ENCODE measurements at regions not wholly inside any gene's neighbourhood (a gene's known extent, or its start where the extent isn't known, plus 50 kb on each side); places are given as distances from the start of the nearest gene placed in this dataset.

- DNase-seq: no peak
Measured at GRCh38 chr14:62378057-62378456, 615.8 kb downstream of the SNAPC1 start.

GRCh38 chr14:62381311-62382070, 619.3 kb downstream of the SNAPC1 start:
- DNase-seq: no peak

GRCh38 chr14:62409169-62409568, 636.1 kb downstream of the KCNH5 start:
- no peak for DNase-seq

GRCh38 chr14:62409626-62410300, 635.5 kb downstream of the KCNH5 start:
- peak in 1 of 3 donors; percentile 29 for DNase-seq

- DNase-seq: no peak
Measured at GRCh38 chr14:62420847-62421246, 624.4 kb downstream of the KCNH5 start.

- DNase-seq: peak in 1 of 3 donors; percentile 31
Measured at GRCh38 chr14:62428429-62429203, 616.6 kb downstream of the KCNH5 start.

GRCh38 chr14:62429683-62430082, 615.6 kb downstream of the KCNH5 start:
- DNase-seq: no peak

GRCh38 chr14:62431496-62431895, 613.8 kb downstream of the KCNH5 start:
- DNase-seq: no peak

- DNase-seq: no peak
Measured at GRCh38 chr14:62432955-62433354, 612.3 kb downstream of the KCNH5 start.

- no peak for DNase-seq
Measured at GRCh38 chr14:62436261-62436660, 609.0 kb downstream of the KCNH5 start.

GRCh38 chr14:62439210-62439609, 606.0 kb downstream of the KCNH5 start:
- no peak for DNase-seq

GRCh38 chr14:62443796-62444195, 601.5 kb downstream of the KCNH5 start:
- peak in 1 of 3 donors; percentile 40 for DNase-seq

- no peak for DNase-seq
Measured at GRCh38 chr14:62445570-62445969, 599.7 kb downstream of the KCNH5 start.

GRCh38 chr14:62451221-62451620, 594.0 kb downstream of the KCNH5 start:
- no peak for DNase-seq

GRCh38 chr14:62453226-62453625, 592.0 kb downstream of the KCNH5 start:
- peak; percentile 6 to 60 (median 14) for DNase-seq

- DNase-seq: no peak
Measured at GRCh38 chr14:62455446-62455845, 589.8 kb downstream of the KCNH5 start.

GRCh38 chr14:62462988-62463387, 582.3 kb downstream of the KCNH5 start:
- no peak for DNase-seq

GRCh38 chr14:62468946-62469345, 576.3 kb downstream of the KCNH5 start:
- no peak for DNase-seq

GRCh38 chr14:62470935-62471334, 574.3 kb downstream of the KCNH5 start:
- peak in 1 of 3 donors; percentile 5 for DNase-seq

- DNase-seq: no peak
Measured at GRCh38 chr14:62491146-62491545, 554.1 kb downstream of the KCNH5 start.

GRCh38 chr14:62497708-62498107, 547.5 kb downstream of the KCNH5 start:
- DNase-seq: no peak

- DNase-seq: no peak
Measured at GRCh38 chr14:62501021-62501750, 544.1 kb downstream of the KCNH5 start.

Data from muscle of back (tissue), 3 donors.